ENCODE measurements at regions not wholly inside any gene's neighbourhood (a gene's known extent, or its start where the extent isn't known, plus 50 kb on each side); places are given as distances from the start of the nearest gene placed in this dataset.

DNA sequence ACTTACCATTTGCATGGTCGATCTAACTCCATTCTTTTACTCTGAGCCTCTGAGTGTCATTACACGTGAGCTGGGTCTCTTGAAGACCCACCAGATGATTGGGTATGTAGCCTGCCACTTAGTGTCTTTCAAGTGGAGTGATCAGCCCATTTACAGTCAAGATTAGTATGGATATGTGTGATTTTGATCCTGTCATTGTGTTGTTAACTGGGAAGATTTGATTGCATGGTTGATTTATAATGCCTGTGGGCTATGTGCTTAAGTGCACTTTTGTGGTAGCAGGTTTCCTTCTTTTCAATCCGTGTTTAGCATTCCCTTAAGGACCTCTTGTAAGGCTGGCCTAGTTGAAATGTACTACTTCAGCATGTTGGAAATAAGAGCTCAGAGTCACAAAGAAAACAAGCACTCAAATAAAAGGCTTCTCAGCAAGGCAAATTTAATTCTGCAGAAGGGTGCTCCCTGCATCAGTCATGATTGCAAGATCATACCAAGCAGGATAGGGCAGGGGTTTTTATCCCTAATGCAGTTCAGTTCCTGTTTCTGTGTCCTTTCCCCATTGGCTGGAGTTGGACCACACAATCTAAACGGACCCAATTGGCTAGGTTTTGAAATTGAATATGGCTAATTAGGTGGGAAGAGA, 230.7 kb upstream of the SYT4 start:
- no peaks in the 10 kb centered on the region for H3K4me1 ChIP-seq (ENCODE audit: control insufficient read depth in 3 of 3, insufficient read depth in 3 of 3, low read length in 3 of 3)
- no peaks in the 10 kb centered on the region for H3K27me3 ChIP-seq (ENCODE audit: control insufficient read depth in 3 of 3, insufficient read depth in 3 of 3, low read length in 3 of 3)
- H3K27ac ChIP-seq (ENCODE audit: low read depth, low read length) = no peak overlapping the region
- H3K36me3 ChIP-seq (ENCODE audit: control insufficient read depth in 3 of 3, insufficient read depth in 3 of 3, low read length in 3 of 3) = no peaks in the 10 kb centered on the region
- no peak overlapping the region for H3K9ac ChIP-seq (ENCODE audit: low read depth in 1 of 3, low read length in 3 of 3)
- H3K4me3 ChIP-seq (ENCODE audit: low read length in 3 of 3) = no peak overlapping the region
- H3K9me3 ChIP-seq (ENCODE audit: control insufficient read depth in 3 of 3, low read length in 3 of 3) = peaks cover 0 to 6% (median 2%) of the 10 kb centered on the region in 3 donors

DNA sequence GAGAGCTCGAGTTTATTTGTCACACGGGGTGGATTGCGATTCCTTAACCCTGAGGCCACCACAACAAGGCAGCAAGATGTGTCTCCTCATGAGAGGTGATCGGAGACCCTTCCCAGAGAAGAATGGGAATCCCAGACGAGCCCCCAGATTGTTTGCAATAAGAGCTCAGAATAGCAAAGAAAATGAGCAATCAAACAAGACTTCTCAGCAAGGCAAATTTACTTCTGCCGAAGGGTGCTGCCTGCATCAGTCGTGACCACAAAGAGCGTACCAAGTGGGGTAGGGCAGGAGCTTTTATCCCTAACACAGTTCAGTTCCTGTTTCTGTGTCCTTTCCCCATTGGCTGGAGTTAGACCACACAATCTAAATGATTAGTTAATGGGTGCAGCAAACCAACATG, 237.5 kb upstream of the SYT4 start:
- no peak overlapping the region for H3K9ac ChIP-seq (ENCODE audit: low read depth in 1 of 3, low read length in 3 of 3)
- H3K4me1 ChIP-seq (ENCODE audit: control insufficient read depth in 3 of 3, insufficient read depth in 3 of 3, low read length in 3 of 3) = no peaks in the 10 kb centered on the region
- H3K4me3 ChIP-seq (ENCODE audit: low read length in 3 of 3) = no peak overlapping the region
- no peaks in the 10 kb centered on the region for H3K36me3 ChIP-seq (ENCODE audit: control insufficient read depth in 3 of 3, insufficient read depth in 3 of 3, low read length in 3 of 3)
- peaks cover 0 to 2% (median 0%) of the 10 kb centered on the region in 3 donors for H3K9me3 ChIP-seq (ENCODE audit: control insufficient read depth in 3 of 3, low read length in 3 of 3)
- H3K27ac ChIP-seq (ENCODE audit: low read depth, low read length) = no peak overlapping the region
- no peaks in the 10 kb centered on the region for H3K27me3 ChIP-seq (ENCODE audit: control insufficient read depth in 3 of 3, insufficient read depth in 3 of 3, low read length in 3 of 3)

GRCh38 chr18:43515481-43515880, 238.2 kb upstream of the SYT4 start:
- H3K27ac ChIP-seq (ENCODE audit: low read depth, low read length) = no peak overlapping the region
- H3K36me3 ChIP-seq (ENCODE audit: control insufficient read depth in 3 of 3, insufficient read depth in 3 of 3, low read length in 3 of 3) = no peaks in the 10 kb centered on the region
- peaks cover 0 to 2% (median 0%) of the 10 kb centered on the region in 3 donors for H3K9me3 ChIP-seq (ENCODE audit: control insufficient read depth in 3 of 3, low read length in 3 of 3)
- H3K27me3 ChIP-seq (ENCODE audit: control insufficient read depth in 3 of 3, insufficient read depth in 3 of 3, low read length in 3 of 3) = no peaks in the 10 kb centered on the region
- H3K9ac ChIP-seq (ENCODE audit: low read depth in 1 of 3, low read length in 3 of 3) = no peak overlapping the region
- no peaks in the 10 kb centered on the region for H3K4me1 ChIP-seq (ENCODE audit: control insufficient read depth in 3 of 3, insufficient read depth in 3 of 3, low read length in 3 of 3)
- H3K4me3 ChIP-seq (ENCODE audit: low read length in 3 of 3) = no peak overlapping the region

- Histone ChIP-seq H3K36me3 (ENCODE audit: control insufficient read depth in 3 of 3, insufficient read depth in 3 of 3, low read length in 3 of 3) (no peaks in the 10 kb centered on the region), H3K27me3 (ENCODE audit: control insufficient read depth in 3 of 3, insufficient read depth in 3 of 3, low read length in 3 of 3) (no peaks in the 10 kb centered on the region), H3K4me3 (ENCODE audit: low read length in 3 of 3) (no peak overlapping the region), H3K9me3 (ENCODE audit: control insufficient read depth in 3 of 3, low read length in 3 of 3) (no peaks in the 10 kb centered on the region), H3K9ac (ENCODE audit: low read depth in 1 of 3, low read length in 3 of 3) (no peak overlapping the region), H3K27ac (ENCODE audit: low read depth, low read length) (no peak overlapping the region), H3K4me1 (ENCODE audit: control insufficient read depth in 3 of 3, insufficient read depth in 3 of 3, low read length in 3 of 3) (no peaks in the 10 kb centered on the region)
Measured at GRCh38 chr18:43524260-43524659, 247.0 kb upstream of the SYT4 start.

GRCh38 chr18:43525169-43525568, 247.9 kb upstream of the SYT4 start:
- H3K36me3 ChIP-seq (ENCODE audit: control insufficient read depth in 3 of 3, insufficient read depth in 3 of 3, low read length in 3 of 3) = no peaks in the 10 kb centered on the region
- H3K27ac ChIP-seq (ENCODE audit: low read depth, low read length) = no peak overlapping the region
- H3K9me3 ChIP-seq (ENCODE audit: control insufficient read depth in 3 of 3, low read length in 3 of 3) = no peaks in the 10 kb centered on the region
- H3K9ac ChIP-seq (ENCODE audit: low read depth in 1 of 3, low read length in 3 of 3) = no peak overlapping the region
- no peaks in the 10 kb centered on the region for H3K4me1 ChIP-seq (ENCODE audit: control insufficient read depth in 3 of 3, insufficient read depth in 3 of 3, low read length in 3 of 3)
- no peaks in the 10 kb centered on the region for H3K27me3 ChIP-seq (ENCODE audit: control insufficient read depth in 3 of 3, insufficient read depth in 3 of 3, low read length in 3 of 3)
- H3K4me3 ChIP-seq (ENCODE audit: low read length in 3 of 3) = no peak overlapping the region

DNA sequence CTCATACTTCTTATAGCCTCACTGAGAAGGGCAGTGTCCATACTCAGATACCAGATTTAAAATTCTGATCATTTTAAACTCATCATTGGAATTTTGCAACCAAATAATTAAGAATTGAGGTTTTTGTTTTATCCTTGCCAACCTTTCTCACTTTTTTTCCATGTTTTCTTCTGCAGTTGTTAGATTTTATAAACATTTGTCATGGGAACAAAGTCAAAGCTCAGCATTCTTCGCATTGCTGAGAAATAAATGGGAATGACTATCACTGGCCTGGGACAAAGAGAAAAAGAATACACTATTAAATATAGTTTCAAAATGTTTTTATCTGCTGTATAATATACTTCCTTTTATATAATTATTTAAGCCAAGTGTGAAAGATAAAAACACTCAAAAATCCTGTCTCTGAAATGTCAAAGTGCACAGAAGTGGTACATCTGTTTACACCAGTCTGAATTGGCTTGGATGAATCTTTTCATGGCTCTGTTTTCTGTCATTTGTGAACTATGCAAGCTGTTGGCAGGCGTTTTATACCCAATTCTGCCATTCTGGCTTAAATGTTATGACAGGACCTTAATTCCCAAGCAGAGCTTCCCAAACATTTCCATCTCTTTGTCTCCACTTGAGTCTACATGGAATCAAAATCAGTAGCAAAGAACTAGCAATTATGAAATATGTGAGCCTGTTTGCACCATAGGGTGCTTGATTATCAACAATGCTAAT, 249.3 kb upstream of the SYT4 start:
- H3K36me3 ChIP-seq (ENCODE audit: control insufficient read depth in 3 of 3, insufficient read depth in 3 of 3, low read length in 3 of 3) = no peaks in the 10 kb centered on the region
- no peak overlapping the region for H3K4me3 ChIP-seq (ENCODE audit: low read length in 3 of 3)
- H3K9ac ChIP-seq (ENCODE audit: low read depth in 1 of 3, low read length in 3 of 3) = no peak overlapping the region
- no peaks in the 10 kb centered on the region for H3K27me3 ChIP-seq (ENCODE audit: control insufficient read depth in 3 of 3, insufficient read depth in 3 of 3, low read length in 3 of 3)
- H3K9me3 ChIP-seq (ENCODE audit: control insufficient read depth in 3 of 3, low read length in 3 of 3) = no peaks in the 10 kb centered on the region
- no peak overlapping the region for H3K27ac ChIP-seq (ENCODE audit: low read depth, low read length)
- H3K4me1 ChIP-seq (ENCODE audit: control insufficient read depth in 3 of 3, insufficient read depth in 3 of 3, low read length in 3 of 3) = no peaks in the 10 kb centered on the region

DNA sequence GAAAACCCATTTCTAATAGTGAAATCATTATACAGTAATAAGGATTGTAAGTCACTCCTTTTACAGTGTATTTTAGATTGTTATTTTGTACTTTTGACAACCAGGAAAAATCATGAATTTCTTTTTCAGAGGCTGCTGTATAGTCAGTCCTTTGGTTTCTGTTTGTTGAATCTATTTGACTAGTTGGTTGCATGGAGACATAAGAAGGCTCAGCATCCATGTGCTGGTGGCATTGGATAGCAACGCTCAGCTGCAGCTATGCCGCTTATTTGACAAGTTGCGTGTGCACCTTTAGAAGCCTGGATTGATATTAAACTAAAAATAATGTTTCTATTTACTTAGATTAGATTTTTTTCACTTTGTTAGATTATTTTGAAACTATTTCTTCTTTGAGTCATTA, 254.1 kb upstream of the SYT4 start:
- H3K4me1 ChIP-seq (ENCODE audit: control insufficient read depth in 3 of 3, insufficient read depth in 3 of 3, low read length in 3 of 3) = no peaks in the 10 kb centered on the region
- no peak overlapping the region for H3K27ac ChIP-seq (ENCODE audit: low read depth, low read length)
- H3K9ac ChIP-seq (ENCODE audit: low read depth in 1 of 3, low read length in 3 of 3) = no peak overlapping the region
- no peaks in the 10 kb centered on the region for H3K36me3 ChIP-seq (ENCODE audit: control insufficient read depth in 3 of 3, insufficient read depth in 3 of 3, low read length in 3 of 3)
- H3K4me3 ChIP-seq (ENCODE audit: low read length in 3 of 3) = no peak overlapping the region
- H3K27me3 ChIP-seq (ENCODE audit: control insufficient read depth in 3 of 3, insufficient read depth in 3 of 3, low read length in 3 of 3) = no peaks in the 10 kb centered on the region
- H3K9me3 ChIP-seq (ENCODE audit: control insufficient read depth in 3 of 3, low read length in 3 of 3) = no peaks in the 10 kb centered on the region

- Histone ChIP-seq H3K9me3 (ENCODE audit: control insufficient read depth in 3 of 3, low read length in 3 of 3) (no peaks in the 10 kb centered on the region), H3K27ac (ENCODE audit: low read depth, low read length) (no peak overlapping the region), H3K4me1 (ENCODE audit: control insufficient read depth in 3 of 3, insufficient read depth in 3 of 3, low read length in 3 of 3) (no peaks in the 10 kb centered on the region), H3K4me3 (ENCODE audit: low read length in 3 of 3) (no peak overlapping the region), H3K27me3 (ENCODE audit: control insufficient read depth in 3 of 3, insufficient read depth in 3 of 3, low read length in 3 of 3) (no peaks in the 10 kb centered on the region), H3K9ac (ENCODE audit: low read depth in 1 of 3, low read length in 3 of 3) (no peak overlapping the region), H3K36me3 (ENCODE audit: control insufficient read depth in 3 of 3, insufficient read depth in 3 of 3, low read length in 3 of 3) (no peaks in the 10 kb centered on the region)
Measured at GRCh38 chr18:43533371-43533770, 256.1 kb upstream of the SYT4 start.

- H3K27me3 ChIP-seq (ENCODE audit: control insufficient read depth in 3 of 3, insufficient read depth in 3 of 3, low read length in 3 of 3) = no peaks in the 10 kb centered on the region
- H3K4me1 ChIP-seq (ENCODE audit: control insufficient read depth in 3 of 3, insufficient read depth in 3 of 3, low read length in 3 of 3) = no peaks in the 10 kb centered on the region
- H3K36me3 ChIP-seq (ENCODE audit: control insufficient read depth in 3 of 3, insufficient read depth in 3 of 3, low read length in 3 of 3) = no peaks in the 10 kb centered on the region
- H3K4me3 ChIP-seq (ENCODE audit: low read length in 3 of 3) = no peak overlapping the region
- no peak overlapping the region for H3K9ac ChIP-seq (ENCODE audit: low read depth in 1 of 3, low read length in 3 of 3)
- no peak overlapping the region for H3K27ac ChIP-seq (ENCODE audit: low read depth, low read length)
- no peaks in the 10 kb centered on the region for H3K9me3 ChIP-seq (ENCODE audit: control insufficient read depth in 3 of 3, low read length in 3 of 3)
Measured at GRCh38 chr18:43534511-43534910, 257.2 kb upstream of the SYT4 start.

DNA sequence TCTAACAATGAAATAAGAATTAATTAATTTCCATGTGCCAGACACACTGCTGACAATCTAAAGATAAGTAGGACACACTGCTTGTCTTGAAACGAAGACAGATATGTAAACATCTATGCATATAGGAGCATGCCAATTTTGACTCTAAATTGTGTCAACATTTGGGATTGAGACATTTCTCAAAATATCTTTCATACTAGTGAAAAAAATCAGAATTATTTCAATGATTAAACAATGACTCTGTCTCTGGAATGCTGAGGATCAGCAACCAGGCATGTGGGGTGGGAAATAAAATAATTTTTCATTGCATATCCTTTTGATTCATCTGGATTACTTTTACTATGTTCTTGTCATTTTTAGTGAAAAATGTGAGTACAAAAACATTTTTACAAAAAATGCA, 262.6 kb upstream of the SYT4 start:
- Histone ChIP-seq H3K27me3 (ENCODE audit: control insufficient read depth in 3 of 3, insufficient read depth in 3 of 3, low read length in 3 of 3) (no peaks in the 10 kb centered on the region), H3K36me3 (ENCODE audit: control insufficient read depth in 3 of 3, insufficient read depth in 3 of 3, low read length in 3 of 3) (no peaks in the 10 kb centered on the region), H3K4me3 (ENCODE audit: low read length in 3 of 3) (no peak overlapping the region), H3K27ac (ENCODE audit: low read depth, low read length) (no peak overlapping the region), H3K4me1 (ENCODE audit: control insufficient read depth in 3 of 3, insufficient read depth in 3 of 3, low read length in 3 of 3) (no peaks in the 10 kb centered on the region), H3K9me3 (ENCODE audit: control insufficient read depth in 3 of 3, low read length in 3 of 3) (no peaks in the 10 kb centered on the region), H3K9ac (ENCODE audit: low read depth in 1 of 3, low read length in 3 of 3) (no peak overlapping the region)

Data from skeletal muscle tissue (tissue), 3 donors.